KOPT-K1 (cell line): ENCODE measurements at regions not wholly inside any gene's neighbourhood (a gene's known extent, or its start where the extent isn't known, plus 50 kb on each side); places are given as distances from the start of the nearest gene placed in this dataset.

Source experiments
- H3K27ac ChIP-seq: fragments of 200-600 bp; sonication (generic); 2 replicates; pipeline ENCODE4 v1.5.1; 2016; ENCODE audit warnings: antibody characterized with exemption, mild to moderate bottlenecking, low read depth, low read length; ENCODE audit not compliant: poor library complexity, severe bottlenecking
- H3K36me3 ChIP-seq: fragments of 200-600 bp; sonication (generic); 2 replicates; pipeline ENCODE4 v1.5.1; 2017; ENCODE audit warnings: antibody characterized with exemption, mild to moderate bottlenecking, low read length, moderate library complexity; ENCODE audit not compliant: insufficient read depth
- H3K9me3 ChIP-seq: fragments of 200-600 bp; sonication (generic); 2 replicates; pipeline ENCODE4 v1.5.1; 2017; ENCODE audit warnings: antibody characterized with exemption, low read length, mild to moderate bottlenecking; ENCODE audit not compliant: insufficient read depth, poor library complexity, severe bottlenecking

DNA sequence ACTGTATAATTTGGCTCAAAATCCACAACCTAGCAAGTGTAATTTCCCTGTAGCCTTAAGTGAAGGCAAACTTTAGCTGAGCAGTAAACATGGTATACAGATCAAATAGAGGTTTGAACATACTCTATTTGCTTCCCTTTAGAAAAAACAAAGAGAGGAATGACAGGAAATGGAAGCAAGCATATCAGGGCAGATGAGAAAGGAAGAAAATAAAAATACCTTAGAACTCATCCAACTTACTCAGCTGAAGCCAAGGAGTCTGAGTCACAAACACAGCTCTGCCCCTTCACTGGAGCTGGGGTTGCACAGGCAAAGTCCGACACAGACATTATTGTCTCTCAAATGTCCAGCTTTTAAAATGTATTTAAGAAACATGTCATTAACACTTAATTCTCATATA is 379.9 kb upstream of the IRAK1BP1 start:
- Histone ChIP-seq H3K27ac (no peak overlapping the region), H3K9me3 (no peaks in the 10 kb centered on the region), H3K36me3 (no peaks in the 10 kb centered on the region)

DNA sequence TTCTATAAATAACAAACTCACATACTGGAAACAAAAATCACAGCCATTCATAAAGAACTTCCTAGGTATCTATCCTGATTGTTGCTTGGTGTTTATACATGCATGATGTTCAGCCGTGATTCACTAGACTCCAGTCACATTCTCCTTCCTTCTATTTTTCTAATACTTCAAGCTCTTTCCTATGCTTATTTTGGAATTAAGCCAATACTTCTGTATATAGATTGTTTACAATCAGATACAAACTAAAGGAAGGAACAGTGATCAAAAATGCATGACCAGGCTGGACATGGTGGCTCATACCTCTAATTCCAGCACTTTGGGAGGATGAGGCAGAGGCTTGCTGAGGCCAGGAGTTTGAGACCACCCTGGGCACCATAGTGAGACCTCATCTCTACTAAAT is 377.5 kb upstream of the IRAK1BP1 start:
- Histone ChIP-seq H3K9me3 (no peaks in the 10 kb centered on the region), H3K27ac (no peak overlapping the region), H3K36me3 (no peaks in the 10 kb centered on the region)

- Histone ChIP-seq H3K9me3 (no peaks in the 10 kb centered on the region), H3K27ac (no peak overlapping the region)
Measured at GRCh38 chr6:78492351-78493017, 374.9 kb upstream of the IRAK1BP1 start.

DNA sequence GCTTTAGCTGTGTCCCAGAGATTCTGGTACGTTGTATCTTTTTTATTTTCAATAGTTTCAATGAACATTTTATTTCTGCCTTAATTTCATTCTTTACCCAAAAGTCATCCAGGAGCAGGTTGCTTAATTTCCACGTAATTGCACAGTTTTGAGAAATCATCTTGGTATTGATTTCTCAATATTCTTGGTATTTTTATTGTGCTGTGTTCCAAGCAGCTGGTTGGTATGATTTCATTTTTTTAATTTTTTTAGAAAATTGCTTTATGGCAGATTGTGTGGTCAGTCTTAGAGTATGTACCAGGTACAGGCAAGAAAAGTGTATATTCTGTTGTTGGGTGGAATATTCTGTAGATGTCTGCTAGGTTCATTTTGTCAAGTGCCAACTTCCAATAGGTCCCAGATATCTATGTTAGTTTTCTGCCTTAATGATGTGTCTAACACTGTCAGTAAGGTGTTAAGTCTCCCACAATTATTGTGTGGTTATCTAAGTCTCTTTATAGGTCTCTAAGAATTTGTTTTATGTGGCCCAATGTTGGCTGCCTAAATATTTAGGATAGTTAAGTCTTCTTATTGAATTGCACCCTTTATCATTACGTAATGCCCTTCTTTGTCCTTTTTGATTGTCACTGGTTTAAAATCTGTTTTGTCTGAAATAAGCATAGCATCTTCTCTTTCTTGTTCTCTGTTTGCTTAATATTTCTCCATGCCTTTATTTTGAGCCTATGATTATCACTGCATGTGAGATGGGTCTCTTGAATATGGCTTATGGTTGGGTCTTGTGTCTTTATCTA is 366.9 kb upstream of the IRAK1BP1 start:
- Histone ChIP-seq H3K9me3 (no peaks in the 10 kb centered on the region), H3K27ac (no peak overlapping the region)

More at GRCh38 chr6:78492351-78493017, 374.9 kb upstream of the IRAK1BP1 start:
- H3K36me3 ChIP-seq, result no peaks in the 10 kb centered on the region

DNA sequence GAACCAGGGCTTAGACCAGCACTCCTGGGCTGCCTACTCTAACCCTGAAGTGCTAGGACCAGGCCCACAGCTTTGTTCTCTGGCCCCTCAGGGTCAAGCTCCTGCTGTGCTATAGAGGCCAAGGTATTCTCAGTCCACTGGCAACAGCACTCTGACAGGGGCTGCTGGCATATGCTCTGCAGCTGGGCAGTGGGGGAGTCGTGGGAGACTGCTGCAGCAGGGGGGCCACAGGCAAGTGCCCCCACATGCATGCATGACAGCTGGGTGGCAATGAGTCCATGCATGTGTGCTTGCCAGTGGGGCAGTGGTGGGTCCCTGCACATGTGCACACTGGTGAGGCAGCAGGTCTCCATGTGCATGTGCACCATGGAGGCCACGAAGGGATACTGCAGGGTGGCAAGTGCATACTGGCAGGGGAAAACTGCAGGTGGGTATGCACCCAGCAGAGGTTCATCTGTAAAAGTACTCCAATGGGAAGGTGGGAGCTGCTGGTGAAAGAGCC is 364.9 kb upstream of the IRAK1BP1 start:
- Histone ChIP-seq H3K36me3 (no peaks in the 10 kb centered on the region), H3K27ac (no peak overlapping the region), H3K9me3 (peaks cover 5% of the 10 kb centered on the region)

More for the DNA sequence above, 366.9 kb upstream of the IRAK1BP1 start:
- no peaks in the 10 kb centered on the region for H3K36me3 ChIP-seq

DNA sequence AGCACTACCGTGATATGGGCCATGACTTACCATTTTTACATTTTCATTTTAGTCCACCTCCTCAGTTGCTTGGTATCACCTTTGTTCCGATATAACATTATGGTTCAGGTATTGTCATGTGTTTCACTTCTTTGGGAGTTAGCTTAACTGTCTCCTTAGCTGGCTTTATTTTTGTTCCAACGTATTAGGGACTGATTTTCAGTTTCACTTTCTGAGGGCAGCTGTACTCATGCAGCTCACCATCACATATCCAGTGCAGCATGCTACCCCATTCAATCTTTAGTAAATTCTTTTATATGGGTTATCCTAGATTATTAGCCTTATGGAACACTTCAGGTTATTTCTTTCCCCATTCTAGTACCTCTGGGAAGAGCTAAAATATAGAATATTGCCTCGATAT is 362.2 kb upstream of the IRAK1BP1 start:
- H3K36me3 ChIP-seq, result no peaks in the 10 kb centered on the region
- H3K9me3 ChIP-seq, result peaks cover 5% of the 10 kb centered on the region
- H3K27ac ChIP-seq, result no peak overlapping the region

DNA sequence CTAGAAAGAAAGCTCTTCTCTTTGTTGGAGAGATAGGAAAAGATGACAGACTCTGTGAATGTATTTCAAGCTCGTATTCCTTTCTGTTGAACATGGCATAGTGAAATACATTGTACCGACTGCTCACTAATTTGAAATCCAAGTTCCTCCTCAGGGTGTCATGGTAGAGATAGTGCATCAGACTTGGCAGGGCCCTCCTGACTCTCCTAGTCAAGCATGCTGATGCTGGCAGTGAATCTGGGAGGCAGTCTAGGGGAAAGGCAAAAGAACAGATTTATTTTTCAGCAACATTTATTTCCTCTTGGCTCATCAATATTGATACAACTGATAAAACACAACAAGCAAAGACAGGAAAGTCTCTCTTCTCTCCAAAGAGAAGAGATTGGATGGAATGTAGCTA is 356.3 kb upstream of the IRAK1BP1 start:
- H3K27ac ChIP-seq, result no peak overlapping the region
- H3K36me3 ChIP-seq, result no peaks in the 10 kb centered on the region
- peaks cover 5% of the 10 kb centered on the region for H3K9me3 ChIP-seq

DNA sequence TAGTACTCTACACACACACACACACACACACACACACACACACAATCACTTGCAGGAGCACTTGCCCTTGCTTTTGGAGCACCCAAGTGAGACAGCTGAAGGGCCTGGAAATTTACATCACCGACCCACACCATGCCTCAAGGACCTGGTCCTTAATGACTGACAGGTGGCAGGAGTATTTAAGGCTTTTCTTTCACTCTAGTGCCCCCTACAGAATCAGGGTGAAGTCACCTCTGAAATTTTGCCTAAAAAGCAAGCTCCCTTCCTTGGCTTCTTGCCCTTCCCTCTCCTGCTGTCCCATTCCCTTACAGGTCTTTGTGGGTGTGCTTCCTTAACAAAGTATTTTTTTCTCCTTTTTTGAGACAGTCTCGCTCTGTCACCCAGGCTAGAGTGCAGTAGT is 353.5 kb upstream of the IRAK1BP1 start:
- H3K27ac ChIP-seq, result no peak overlapping the region

GRCh38 chr6:78515271-78515670 is 352.1 kb upstream of the IRAK1BP1 start:
- Histone ChIP-seq H3K9me3 (no peaks in the 10 kb centered on the region), H3K36me3 (no peaks in the 10 kb centered on the region), H3K27ac (no peak overlapping the region)

More for the DNA sequence above, 353.5 kb upstream of the IRAK1BP1 start:
- Histone ChIP-seq H3K36me3 (no peaks in the 10 kb centered on the region), H3K9me3 (no peaks in the 10 kb centered on the region)

GRCh38 chr6:78517399-78517798 is 350.0 kb upstream of the IRAK1BP1 start:
- no peaks in the 10 kb centered on the region for H3K36me3 ChIP-seq
- no peaks in the 10 kb centered on the region for H3K9me3 ChIP-seq
- no peak overlapping the region for H3K27ac ChIP-seq

- H3K9me3 ChIP-seq, result no peaks in the 10 kb centered on the region
Measured at GRCh38 chr6:78523622-78524021, 343.7 kb upstream of the IRAK1BP1 start.

GRCh38 chr6:78525976-78526375 is 341.4 kb upstream of the IRAK1BP1 start:
- Histone ChIP-seq H3K27ac (no peak overlapping the region), H3K9me3 (no peaks in the 10 kb centered on the region), H3K36me3 (no peaks in the 10 kb centered on the region)

More at GRCh38 chr6:78523622-78524021, 343.7 kb upstream of the IRAK1BP1 start:
- no peak overlapping the region for H3K27ac ChIP-seq
- no peaks in the 10 kb centered on the region for H3K36me3 ChIP-seq

GRCh38 chr6:78526432-78526831 is 340.9 kb upstream of the IRAK1BP1 start:
- Histone ChIP-seq H3K9me3 (no peaks in the 10 kb centered on the region), H3K27ac (no peak overlapping the region), H3K36me3 (no peaks in the 10 kb centered on the region)

- Histone ChIP-seq H3K36me3 (no peaks in the 10 kb centered on the region), H3K9me3 (no peaks in the 10 kb centered on the region), H3K27ac (no peak overlapping the region)
Measured at GRCh38 chr6:78528926-78529325, 338.4 kb upstream of the IRAK1BP1 start.

DNA sequence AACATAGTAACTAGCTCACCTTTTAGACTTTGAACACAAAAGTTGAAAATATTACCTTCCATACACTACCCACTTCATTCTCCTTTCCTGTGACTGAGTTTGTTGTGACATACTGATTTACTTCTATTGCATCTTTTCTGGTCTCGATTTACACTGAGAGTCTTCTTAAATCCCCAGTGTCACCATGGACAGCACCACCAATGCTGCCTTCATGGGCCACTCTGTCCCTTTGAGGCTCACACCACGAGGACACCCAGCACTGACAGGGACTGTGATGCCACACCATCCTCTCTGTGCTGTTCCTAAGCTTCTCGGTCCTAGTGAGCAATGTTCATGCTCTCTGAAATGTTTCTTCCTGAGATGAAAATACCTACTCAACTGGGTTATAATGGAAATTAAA is 337.1 kb upstream of the IRAK1BP1 start:
- Histone ChIP-seq H3K36me3 (no peaks in the 10 kb centered on the region), H3K9me3 (no peaks in the 10 kb centered on the region), H3K27ac (no peak overlapping the region)
